ENCODE measurements at regions not wholly inside any gene's neighbourhood (a gene's known extent, or its start where the extent isn't known, plus 50 kb on each side); places are given as distances from the start of the nearest gene placed in this dataset.
A peak's percentile ranks its signal among the peaks of the same experiment; 100 is the strongest.

DNA sequence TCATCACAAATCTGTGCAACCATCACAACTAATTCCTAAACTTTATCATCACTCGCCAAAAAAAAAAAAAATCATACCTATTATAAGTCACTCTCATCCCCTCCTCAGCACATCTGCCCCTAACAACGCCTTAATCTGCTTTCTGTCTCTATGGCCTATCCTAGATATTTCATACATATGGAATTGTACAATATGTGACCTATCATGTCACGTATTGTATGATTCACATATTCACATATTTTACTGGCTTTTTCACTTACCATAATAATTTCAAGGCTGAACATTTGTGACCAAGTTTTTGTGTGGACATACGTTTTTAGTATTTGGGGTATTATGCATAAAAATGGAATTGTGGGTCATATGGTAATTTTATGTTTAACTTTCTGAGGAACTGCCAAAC is 400.7 kb downstream of the DAD1 start:
- in situ Hi-C loops (cut with HindIII; ENCODE audit: low sequenced_read_pairs), result no loop called here
- TF ChIP-seq, protein P1, sequence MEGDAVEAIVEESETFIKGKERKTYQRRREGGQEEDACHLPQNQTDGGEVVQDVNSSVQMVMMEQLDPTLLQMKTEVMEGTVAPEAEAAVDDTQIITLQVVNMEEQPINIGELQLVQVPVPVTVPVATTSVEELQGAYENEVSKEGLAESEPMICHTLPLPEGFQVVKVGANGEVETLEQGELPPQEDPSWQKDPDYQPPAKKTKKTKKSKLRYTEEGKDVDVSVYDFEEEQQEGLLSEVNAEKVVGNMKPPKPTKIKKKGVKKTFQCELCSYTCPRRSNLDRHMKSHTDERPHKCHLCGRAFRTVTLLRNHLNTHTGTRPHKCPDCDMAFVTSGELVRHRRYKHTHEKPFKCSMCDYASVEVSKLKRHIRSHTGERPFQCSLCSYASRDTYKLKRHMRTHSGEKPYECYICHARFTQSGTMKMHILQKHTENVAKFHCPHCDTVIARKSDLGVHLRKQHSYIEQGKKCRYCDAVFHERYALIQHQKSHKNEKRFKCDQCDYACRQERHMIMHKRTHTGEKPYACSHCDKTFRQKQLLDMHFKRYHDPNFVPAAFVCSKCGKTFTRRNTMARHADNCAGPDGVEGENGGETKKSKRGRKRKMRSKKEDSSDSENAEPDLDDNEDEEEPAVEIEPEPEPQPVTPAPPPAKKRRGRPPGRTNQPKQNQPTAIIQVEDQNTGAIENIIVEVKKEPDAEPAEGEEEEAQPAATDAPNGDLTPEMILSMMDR (IDR thresholded peaks at IDR 0.05; ENCODE audit: low read depth, low read length), result no peak
- H3K4me3 ChIP-seq (ENCODE audit: low read depth, low read length), result no peak overlapping the region
- peak; percentile 66 for DNase-seq (ENCODE audit: low read depth, low spot score)

DNA sequence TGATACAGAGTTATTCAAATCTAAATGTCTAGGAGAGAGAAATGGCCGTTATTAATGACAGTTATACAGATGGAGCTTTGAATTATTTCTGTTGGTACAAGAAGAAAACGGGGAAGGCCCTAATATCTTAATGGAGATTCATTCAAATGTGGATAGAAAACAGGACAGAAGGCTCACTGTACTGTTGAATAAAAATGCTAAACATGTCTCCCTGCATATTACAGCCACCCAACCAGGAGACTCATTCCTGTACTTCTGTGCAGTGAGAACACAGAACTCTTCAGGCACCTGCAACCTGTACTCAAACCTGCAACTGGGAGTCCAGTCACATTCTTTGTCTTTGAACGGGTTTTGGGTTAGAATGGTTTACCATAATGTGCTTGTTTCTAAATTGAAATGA is 403.2 kb downstream of the DAD1 start:
- DNase-seq (ENCODE audit: low read depth, low spot score), result no peak
- TF ChIP-seq, protein P1 (IDR thresholded peaks at IDR 0.05; ENCODE audit: low read depth, low read length), result no peak
- no peak overlapping the region for H3K4me3 ChIP-seq (ENCODE audit: low read depth, low read length)
- in situ Hi-C loops (cut with HindIII; ENCODE audit: low sequenced_read_pairs), result no loop called here

DNA sequence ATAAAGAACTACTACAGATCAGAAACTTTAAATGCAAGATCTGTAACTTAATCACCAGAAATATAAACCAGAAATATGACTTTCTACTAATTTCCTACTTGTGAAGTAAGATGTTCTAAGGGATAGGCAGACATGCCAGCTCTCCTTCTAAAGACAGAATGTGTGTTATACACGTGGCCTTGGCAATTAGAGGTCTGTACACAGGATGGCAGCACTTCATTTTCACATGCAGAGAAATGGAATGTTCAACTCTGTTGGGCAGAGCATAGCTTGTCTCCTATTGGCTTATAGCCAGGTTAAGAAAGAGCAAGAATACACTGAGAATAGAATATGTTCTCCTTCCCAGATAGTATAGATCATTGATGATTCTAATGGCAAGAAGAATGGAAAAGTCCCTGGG is 403.8 kb downstream of the DAD1 start:
- DNase-seq (ENCODE audit: low read depth, low spot score), result peak; percentile 41
- TF ChIP-seq, protein P1 (IDR thresholded peaks at IDR 0.05; ENCODE audit: low read depth, low read length), result peak; percentile 12
- no peak overlapping the region for H3K4me3 ChIP-seq (ENCODE audit: low read depth, low read length)
- in situ Hi-C loops (cut with HindIII; ENCODE audit: low sequenced_read_pairs), result no loop called here

- no peak overlapping the region for H3K4me3 ChIP-seq (ENCODE audit: low read depth, low read length)
- no peak for DNase-seq (ENCODE audit: low read depth, low spot score)
- in situ Hi-C loops (cut with HindIII; ENCODE audit: low sequenced_read_pairs), result no loop called here
- TF ChIP-seq, protein P1 (IDR thresholded peaks at IDR 0.05; ENCODE audit: low read depth, low read length), result no peak
These were observed 404.2 kb downstream of the DAD1 start for GRCh38 chr14:22184830-22185168.

DNA sequence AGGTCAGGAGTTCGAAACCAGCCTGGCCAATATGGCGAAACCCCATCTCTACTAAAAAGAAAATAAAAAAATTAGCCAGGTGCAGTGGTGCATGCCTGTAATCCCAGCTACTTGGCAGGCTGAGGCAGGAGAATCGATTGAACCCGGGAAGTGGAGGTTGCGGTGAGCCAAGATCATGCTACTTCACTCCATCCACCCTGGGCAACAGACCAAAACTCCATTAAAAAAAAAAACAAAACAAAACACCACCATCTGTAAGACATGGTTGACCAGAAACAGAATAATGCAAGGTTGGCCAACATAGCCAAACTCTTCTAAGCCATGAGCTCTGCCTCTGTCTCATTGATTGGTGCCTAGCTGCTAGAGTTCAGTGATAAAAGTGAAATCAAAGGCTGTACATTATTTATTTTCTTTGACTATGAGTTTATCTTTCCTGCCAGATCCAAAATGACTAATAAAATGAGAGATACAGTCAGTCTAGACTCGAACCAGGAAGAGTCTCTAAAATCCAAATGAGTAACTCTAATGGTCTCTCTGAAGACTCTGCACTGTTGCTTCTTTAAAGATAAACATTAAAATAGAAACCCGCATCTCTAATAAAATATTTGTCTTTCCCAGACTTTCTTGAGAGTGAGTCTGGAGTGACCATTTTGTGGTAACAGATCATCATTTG is 404.7 kb downstream of the DAD1 start:
- peak; percentile 76 for DNase-seq (ENCODE audit: low read depth, low spot score)
- TF ChIP-seq, protein P1 (IDR thresholded peaks at IDR 0.05; ENCODE audit: low read depth, low read length), result no peak
- H3K4me3 ChIP-seq (ENCODE audit: low read depth, low read length), result no peak overlapping the region
- in situ Hi-C loops (cut with HindIII; ENCODE audit: low sequenced_read_pairs), result no loop called here

GRCh38 chr14:22180045-22180444 is 409.0 kb downstream of the DAD1 start:
- no peak for DNase-seq (ENCODE audit: low read depth, low spot score)
- in situ Hi-C loops (cut with HindIII; ENCODE audit: low sequenced_read_pairs), result no loop called here

More at GRCh38 chr14:22180045-22180444, 409.0 kb downstream of the DAD1 start:
- TF ChIP-seq, protein P1 (IDR thresholded peaks at IDR 0.05; ENCODE audit: low read depth, low read length), result no peak
- no peak overlapping the region for H3K4me3 ChIP-seq (ENCODE audit: low read depth, low read length)

All from astrocyte of the spinal cord (primary cell).